ENCODE measurements at regions not wholly inside any gene's neighbourhood (a gene's known extent, or its start where the extent isn't known, plus 50 kb on each side); places are given as distances from the start of the nearest gene placed in this dataset.
"Not testable (repeated sequence)": the region's sequence is repeated elsewhere in the genome, so short reads cannot be mapped to it uniquely, and the experiment has no call there.

DNA sequence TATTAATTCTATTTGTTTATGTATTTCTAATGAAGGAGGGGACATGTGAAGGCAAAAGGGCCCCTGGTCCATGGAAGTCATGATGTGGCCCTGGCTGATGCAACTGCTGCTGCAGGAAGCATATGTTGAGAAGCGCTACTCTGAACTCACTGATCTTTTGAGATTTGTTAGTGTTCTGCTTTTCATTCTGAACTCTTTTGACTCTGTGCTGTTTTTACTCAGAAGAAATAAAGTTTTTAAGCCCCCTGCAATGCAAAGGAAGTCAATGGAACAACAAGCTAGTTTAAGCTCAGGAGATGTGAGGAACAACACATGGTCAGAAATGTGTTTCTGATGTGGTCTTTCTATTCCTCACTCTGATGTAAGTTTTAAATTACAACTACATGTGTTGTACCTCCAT lies 88.9 kb upstream of the BTG1 start:
- Histone ChIP-seq H3K27me3 (ENCODE audit: control insufficient read depth in 1 of 2, insufficient read depth in 2 of 2, low read length in 2 of 2) (no peaks in the 10 kb centered on the region), H3K9ac (ENCODE audit: low read depth in 1 of 2, low read length in 2 of 2) (no peak overlapping the region), H3K27ac (ENCODE audit: low read depth, low read length) (no peak overlapping the region), H3K36me3 (ENCODE audit: control insufficient read depth in 1 of 2, insufficient read depth in 2 of 2, low read length in 2 of 2) (no peaks in the 10 kb centered on the region), H3K4me3 (ENCODE audit: low read depth in 1 of 2, low read length in 2 of 2) (no peak overlapping the region), H3K4me1 (ENCODE audit: control insufficient read depth in 1 of 2, insufficient read depth in 2 of 2, low read length in 2 of 2) (no peaks in the 10 kb centered on the region), H3K9me3 (ENCODE audit: control insufficient read depth in 1 of 2, low read length in 2 of 2) (no peaks in the 10 kb centered on the region)

DNA sequence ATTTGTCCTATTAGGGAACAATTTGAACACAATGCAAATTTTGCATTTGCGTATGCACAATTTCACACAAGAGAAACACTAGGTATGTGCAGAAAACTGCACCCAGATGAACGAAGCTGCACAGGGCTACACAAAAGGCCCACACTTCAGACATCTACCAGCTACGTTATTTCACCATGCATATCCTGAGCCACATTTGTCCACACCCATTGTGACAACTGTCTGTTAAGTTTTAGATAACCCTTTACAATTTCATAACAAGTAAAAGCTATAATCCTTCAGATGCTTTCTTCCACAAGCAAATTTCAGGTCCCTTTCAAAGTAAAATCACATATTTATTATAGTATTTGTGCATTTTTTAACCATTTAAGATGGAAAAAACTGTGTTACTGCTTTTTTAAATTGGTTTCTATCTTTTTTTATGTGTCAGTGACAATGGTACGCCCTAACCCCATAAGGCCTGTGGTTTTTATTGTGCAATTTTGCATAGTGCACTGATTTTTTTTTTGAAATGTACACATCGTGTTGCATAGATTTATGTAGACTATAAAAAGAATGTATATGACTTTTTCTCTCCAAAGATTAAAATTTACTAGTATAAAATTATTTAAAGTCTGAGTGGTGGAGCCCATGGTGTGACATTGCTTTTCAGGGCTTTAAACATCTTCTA lies 87.8 kb upstream of the BTG1 start:
- H3K9me3 ChIP-seq (ENCODE audit: control insufficient read depth in 1 of 2, low read length in 2 of 2) = no peaks in the 10 kb centered on the region
- H3K9ac ChIP-seq (ENCODE audit: low read depth in 1 of 2, low read length in 2 of 2) = no peak overlapping the region
- no peak overlapping the region for H3K4me3 ChIP-seq (ENCODE audit: low read depth in 1 of 2, low read length in 2 of 2)
- H3K36me3 ChIP-seq (ENCODE audit: control insufficient read depth in 1 of 2, insufficient read depth in 2 of 2, low read length in 2 of 2) = no peaks in the 10 kb centered on the region
- H3K27ac ChIP-seq (ENCODE audit: low read depth, low read length) = no peak overlapping the region
- H3K4me1 ChIP-seq (ENCODE audit: control insufficient read depth in 1 of 2, insufficient read depth in 2 of 2, low read length in 2 of 2) = no peaks in the 10 kb centered on the region
- no peaks in the 10 kb centered on the region for H3K27me3 ChIP-seq (ENCODE audit: control insufficient read depth in 1 of 2, insufficient read depth in 2 of 2, low read length in 2 of 2)

DNA sequence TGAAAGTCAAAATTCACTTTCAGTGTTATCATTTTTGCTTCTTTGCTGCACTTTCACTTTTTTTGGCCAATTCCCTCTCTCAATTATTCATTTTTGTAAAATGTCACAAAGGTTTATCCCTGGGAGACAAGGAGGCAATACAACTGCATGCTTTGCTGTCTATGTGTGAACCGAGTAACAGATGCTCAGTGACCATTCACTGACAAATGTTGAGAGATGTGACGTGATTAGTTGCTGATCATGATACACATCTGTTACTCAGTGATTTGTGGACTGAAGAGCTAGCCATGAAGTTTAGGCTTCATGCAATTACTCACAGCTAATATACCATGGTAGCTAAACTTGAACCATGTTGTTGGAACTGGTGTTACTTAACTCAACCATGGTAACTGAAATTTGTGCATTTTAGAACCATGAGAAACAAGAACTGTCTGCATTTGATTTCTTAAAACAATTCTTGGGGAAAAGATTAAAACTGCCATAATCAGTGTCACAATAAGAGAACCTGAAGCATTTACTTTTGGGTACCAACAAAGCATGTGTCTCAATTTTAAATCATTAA lies 86.8 kb upstream of the BTG1 start:
- not testable (repeated sequence) for H3K27ac ChIP-seq (ENCODE audit: low read depth, low read length); H3K9me3 ChIP-seq (ENCODE audit: control insufficient read depth in 1 of 2, low read length in 2 of 2); H3K27me3 ChIP-seq (ENCODE audit: control insufficient read depth in 1 of 2, insufficient read depth in 2 of 2, low read length in 2 of 2); H3K36me3 ChIP-seq (ENCODE audit: control insufficient read depth in 1 of 2, insufficient read depth in 2 of 2, low read length in 2 of 2); H3K4me3 ChIP-seq (ENCODE audit: low read depth in 1 of 2, low read length in 2 of 2); H3K9ac ChIP-seq (ENCODE audit: low read depth in 1 of 2, low read length in 2 of 2); H3K4me1 ChIP-seq (ENCODE audit: control insufficient read depth in 1 of 2, insufficient read depth in 2 of 2, low read length in 2 of 2)

DNA sequence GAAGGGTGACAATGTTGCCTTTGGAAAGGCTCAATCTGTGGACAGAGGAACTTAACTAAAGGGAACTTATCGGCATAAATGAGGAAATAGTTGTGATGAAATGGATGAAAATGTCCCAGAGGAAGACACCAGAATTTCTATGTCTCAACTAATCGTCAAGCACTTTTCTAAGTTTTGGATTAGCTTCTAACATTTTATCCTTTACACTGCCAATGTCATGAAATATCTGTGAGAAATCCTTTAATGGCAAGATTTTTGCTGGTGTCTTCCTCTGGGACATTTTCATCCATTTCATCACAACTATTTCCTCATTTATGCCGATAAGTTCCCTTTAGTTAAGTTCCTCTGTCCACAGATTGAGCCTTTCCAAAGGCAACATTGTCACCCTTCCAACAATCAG lies 86.3 kb upstream of the BTG1 start:
- H3K27me3 ChIP-seq (ENCODE audit: control insufficient read depth in 1 of 2, insufficient read depth in 2 of 2, low read length in 2 of 2); H3K36me3 ChIP-seq (ENCODE audit: control insufficient read depth in 1 of 2, insufficient read depth in 2 of 2, low read length in 2 of 2); H3K27ac ChIP-seq (ENCODE audit: low read depth, low read length); H3K4me3 ChIP-seq (ENCODE audit: low read depth in 1 of 2, low read length in 2 of 2); H3K4me1 ChIP-seq (ENCODE audit: control insufficient read depth in 1 of 2, insufficient read depth in 2 of 2, low read length in 2 of 2); H3K9ac ChIP-seq (ENCODE audit: low read depth in 1 of 2, low read length in 2 of 2); H3K9me3 ChIP-seq (ENCODE audit: control insufficient read depth in 1 of 2, low read length in 2 of 2): not testable (repeated sequence)

DNA sequence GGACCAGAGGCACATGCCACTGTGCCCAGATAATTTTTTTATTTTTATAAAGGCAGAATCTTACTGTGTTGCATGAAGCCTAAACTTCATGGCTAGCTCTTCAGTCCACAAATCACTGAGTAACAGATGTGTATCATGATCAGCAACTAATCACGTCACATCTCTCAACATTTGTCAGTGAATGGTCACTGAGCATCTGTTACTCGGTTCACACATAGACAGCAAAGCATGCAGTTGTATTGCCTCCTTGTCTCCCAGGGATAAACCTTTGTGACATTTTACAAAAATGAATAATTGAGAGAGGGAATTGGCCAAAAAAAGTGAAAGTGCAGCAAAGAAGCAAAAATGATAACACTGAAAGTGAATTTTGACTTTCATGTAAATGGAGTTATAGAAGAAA lies 85.9 kb upstream of the BTG1 start:
- H3K4me1 ChIP-seq (ENCODE audit: control insufficient read depth in 1 of 2, insufficient read depth in 2 of 2, low read length in 2 of 2); H3K9ac ChIP-seq (ENCODE audit: low read depth in 1 of 2, low read length in 2 of 2); H3K27ac ChIP-seq (ENCODE audit: low read depth, low read length); H3K27me3 ChIP-seq (ENCODE audit: control insufficient read depth in 1 of 2, insufficient read depth in 2 of 2, low read length in 2 of 2); H3K36me3 ChIP-seq (ENCODE audit: control insufficient read depth in 1 of 2, insufficient read depth in 2 of 2, low read length in 2 of 2); H3K4me3 ChIP-seq (ENCODE audit: low read depth in 1 of 2, low read length in 2 of 2); H3K9me3 ChIP-seq (ENCODE audit: control insufficient read depth in 1 of 2, low read length in 2 of 2): not testable (repeated sequence)

DNA sequence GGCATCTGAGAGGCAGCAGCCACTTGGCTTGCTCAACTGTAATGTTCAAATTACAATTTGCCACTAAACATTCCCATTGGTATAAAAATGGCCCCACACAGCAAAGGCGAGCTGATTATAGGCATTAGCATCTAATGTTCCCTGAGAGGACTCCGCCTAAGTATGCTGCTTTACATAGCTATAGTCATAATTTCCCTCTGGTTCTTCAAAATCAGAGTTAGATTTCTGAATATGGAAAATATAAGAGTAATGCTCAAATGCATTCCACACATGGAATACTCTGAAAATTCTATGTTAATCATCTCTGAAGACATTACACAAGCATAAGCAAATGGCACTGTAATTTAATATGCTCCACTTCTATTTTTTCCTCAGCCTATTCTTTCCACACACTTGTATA lies 83.7 kb upstream of the BTG1 start:
- Histone ChIP-seq H3K4me3 (ENCODE audit: low read depth in 1 of 2, low read length in 2 of 2) (no peak overlapping the region), H3K9me3 (ENCODE audit: control insufficient read depth in 1 of 2, low read length in 2 of 2) (no peaks in the 10 kb centered on the region), H3K27ac (ENCODE audit: low read depth, low read length) (no peak overlapping the region), H3K9ac (ENCODE audit: low read depth in 1 of 2, low read length in 2 of 2) (no peak overlapping the region), H3K27me3 (ENCODE audit: control insufficient read depth in 1 of 2, insufficient read depth in 2 of 2, low read length in 2 of 2) (no peaks in the 10 kb centered on the region), H3K4me1 (ENCODE audit: control insufficient read depth in 1 of 2, insufficient read depth in 2 of 2, low read length in 2 of 2) (peaks cover 3 to 5% of the 10 kb centered on the region in 2 donors), H3K36me3 (ENCODE audit: control insufficient read depth in 1 of 2, insufficient read depth in 2 of 2, low read length in 2 of 2) (no peaks in the 10 kb centered on the region)

DNA sequence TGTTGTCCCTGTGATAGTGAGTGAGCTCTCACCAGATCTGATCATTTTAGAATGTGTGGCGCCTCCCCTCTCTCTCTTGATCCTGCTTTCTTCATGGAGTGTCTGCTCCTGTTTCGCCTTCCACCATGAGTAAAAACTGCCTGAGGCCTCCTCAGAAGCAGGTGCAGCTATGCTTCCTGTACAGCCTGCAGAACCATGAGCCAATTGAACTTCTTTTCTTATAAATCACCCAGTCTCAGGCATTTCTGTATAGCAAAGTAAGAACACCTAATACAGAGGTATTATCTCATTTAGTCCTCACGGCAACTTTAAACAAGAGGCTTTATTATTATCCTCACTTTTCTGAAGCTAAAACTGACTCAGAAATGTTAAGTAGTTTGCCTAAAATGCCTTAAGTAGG lies 81.3 kb upstream of the BTG1 start:
- Histone ChIP-seq H3K4me1 (ENCODE audit: control insufficient read depth in 1 of 2, insufficient read depth in 2 of 2, low read length in 2 of 2) (peaks cover 3 to 5% of the 10 kb centered on the region in 2 donors), H3K4me3 (ENCODE audit: low read depth in 1 of 2, low read length in 2 of 2) (no peak overlapping the region), H3K9me3 (ENCODE audit: control insufficient read depth in 1 of 2, low read length in 2 of 2) (no peaks in the 10 kb centered on the region), H3K36me3 (ENCODE audit: control insufficient read depth in 1 of 2, insufficient read depth in 2 of 2, low read length in 2 of 2) (no peaks in the 10 kb centered on the region), H3K9ac (ENCODE audit: low read depth in 1 of 2, low read length in 2 of 2) (no peak overlapping the region), H3K27ac (ENCODE audit: low read depth, low read length) (no peak overlapping the region), H3K27me3 (ENCODE audit: control insufficient read depth in 1 of 2, insufficient read depth in 2 of 2, low read length in 2 of 2) (no peaks in the 10 kb centered on the region)

DNA sequence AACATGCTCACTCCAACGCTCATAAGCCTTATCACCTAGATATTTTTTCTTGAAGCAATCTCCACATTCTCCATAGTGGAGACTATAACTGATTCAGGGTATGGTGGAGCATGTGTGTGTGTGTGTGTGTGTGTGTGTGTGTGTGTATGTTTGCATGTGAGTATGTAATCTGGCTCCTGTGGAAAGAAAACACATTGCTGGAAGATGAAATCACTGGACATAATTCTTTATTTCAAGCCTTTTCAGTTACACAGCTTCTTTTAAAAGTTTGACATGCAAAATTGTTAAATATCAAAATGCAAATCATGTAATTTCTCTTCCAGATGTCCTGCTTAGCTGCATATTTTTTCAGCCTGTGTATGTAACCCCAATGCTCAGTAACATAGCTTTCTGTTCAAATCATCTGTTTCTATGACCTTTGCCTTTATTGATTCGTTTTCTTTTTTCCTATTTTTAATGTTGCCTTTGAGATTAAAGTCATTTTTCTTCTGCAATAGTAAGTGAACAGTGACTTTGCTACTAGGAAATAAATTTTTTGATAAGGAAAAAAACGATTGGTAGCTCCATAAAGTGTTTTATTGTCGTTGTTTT lies 80.5 kb upstream of the BTG1 start:
- H3K4me1 ChIP-seq (ENCODE audit: control insufficient read depth in 1 of 2, insufficient read depth in 2 of 2, low read length in 2 of 2) = peaks cover 3 to 5% of the 10 kb centered on the region in 2 donors
- no peak overlapping the region for H3K4me3 ChIP-seq (ENCODE audit: low read depth in 1 of 2, low read length in 2 of 2)
- no peak overlapping the region for H3K9ac ChIP-seq (ENCODE audit: low read depth in 1 of 2, low read length in 2 of 2)
- no peaks in the 10 kb centered on the region for H3K27me3 ChIP-seq (ENCODE audit: control insufficient read depth in 1 of 2, insufficient read depth in 2 of 2, low read length in 2 of 2)
- H3K27ac ChIP-seq (ENCODE audit: low read depth, low read length) = no peak overlapping the region
- H3K9me3 ChIP-seq (ENCODE audit: control insufficient read depth in 1 of 2, low read length in 2 of 2) = no peaks in the 10 kb centered on the region
- no peaks in the 10 kb centered on the region for H3K36me3 ChIP-seq (ENCODE audit: control insufficient read depth in 1 of 2, insufficient read depth in 2 of 2, low read length in 2 of 2)

DNA sequence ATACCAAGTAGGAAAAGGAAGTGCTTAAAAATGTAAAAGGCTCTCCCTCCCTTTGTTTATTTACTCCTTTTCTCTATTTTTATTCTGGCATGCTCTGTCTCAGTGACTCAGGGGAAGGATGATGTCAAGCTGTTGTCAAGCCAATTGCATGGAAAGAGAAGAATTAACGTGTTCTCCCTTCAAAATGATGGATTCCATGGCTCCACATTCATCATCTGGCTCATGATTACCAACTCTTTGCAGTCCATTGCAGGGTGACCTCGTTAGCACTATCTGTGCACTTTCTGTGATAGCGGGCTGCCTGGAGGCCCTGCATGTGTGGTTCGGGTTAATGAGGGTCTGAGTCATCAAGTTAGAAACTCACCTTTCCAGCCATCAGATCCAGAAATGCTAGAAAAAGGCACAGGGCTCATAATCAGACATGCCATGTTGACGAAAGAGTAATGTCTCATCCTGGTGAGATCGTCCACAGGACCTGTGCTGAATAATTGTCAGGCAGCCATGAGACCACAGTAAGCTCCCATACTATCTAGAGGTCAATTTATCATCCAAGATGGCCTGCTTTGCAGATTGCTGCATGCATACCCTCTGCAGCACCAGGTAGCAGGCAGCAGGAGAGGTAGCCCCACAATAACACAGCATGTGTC lies 79.2 kb upstream of the BTG1 start:
- H3K4me1 ChIP-seq (ENCODE audit: control insufficient read depth in 1 of 2, insufficient read depth in 2 of 2, low read length in 2 of 2) = peaks cover 3 to 5% of the 10 kb centered on the region in 2 donors
- no peaks in the 10 kb centered on the region for H3K9me3 ChIP-seq (ENCODE audit: control insufficient read depth in 1 of 2, low read length in 2 of 2)
- H3K4me3 ChIP-seq (ENCODE audit: low read depth in 1 of 2, low read length in 2 of 2) = no peak overlapping the region
- no peak overlapping the region for H3K27ac ChIP-seq (ENCODE audit: low read depth, low read length)
- H3K27me3 ChIP-seq (ENCODE audit: control insufficient read depth in 1 of 2, insufficient read depth in 2 of 2, low read length in 2 of 2) = no peaks in the 10 kb centered on the region
- no peak overlapping the region for H3K9ac ChIP-seq (ENCODE audit: low read depth in 1 of 2, low read length in 2 of 2)
- no peaks in the 10 kb centered on the region for H3K36me3 ChIP-seq (ENCODE audit: control insufficient read depth in 1 of 2, insufficient read depth in 2 of 2, low read length in 2 of 2)

DNA sequence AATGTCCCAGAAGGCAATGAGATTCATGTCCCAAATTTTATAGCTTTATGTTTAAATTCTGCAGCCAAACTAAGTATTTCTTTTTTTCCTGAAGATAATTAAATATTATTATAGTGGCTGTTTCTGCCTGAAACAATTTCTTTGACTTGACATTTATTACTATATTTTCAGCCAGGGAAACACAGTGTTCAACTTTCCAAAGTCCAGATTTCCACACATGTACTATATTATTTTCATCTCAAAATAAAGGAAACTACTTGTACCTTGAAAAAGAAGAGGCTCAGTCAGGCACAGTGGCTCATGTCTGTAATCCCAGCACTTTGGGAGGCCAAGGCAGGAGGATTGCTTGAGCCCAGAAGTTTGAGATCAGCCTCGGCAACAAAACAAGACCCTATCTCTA lies 77.8 kb upstream of the BTG1 start:
- H3K9me3 ChIP-seq (ENCODE audit: control insufficient read depth in 1 of 2, low read length in 2 of 2) = no peaks in the 10 kb centered on the region
- H3K27me3 ChIP-seq (ENCODE audit: control insufficient read depth in 1 of 2, insufficient read depth in 2 of 2, low read length in 2 of 2) = no peaks in the 10 kb centered on the region
- no peak overlapping the region for H3K9ac ChIP-seq (ENCODE audit: low read depth in 1 of 2, low read length in 2 of 2)
- H3K4me1 ChIP-seq (ENCODE audit: control insufficient read depth in 1 of 2, insufficient read depth in 2 of 2, low read length in 2 of 2) = peaks cover 3 to 5% of the 10 kb centered on the region in 2 donors
- H3K36me3 ChIP-seq (ENCODE audit: control insufficient read depth in 1 of 2, insufficient read depth in 2 of 2, low read length in 2 of 2) = no peaks in the 10 kb centered on the region
- H3K27ac ChIP-seq (ENCODE audit: low read depth, low read length) = no peak overlapping the region
- no peak overlapping the region for H3K4me3 ChIP-seq (ENCODE audit: low read depth in 1 of 2, low read length in 2 of 2)

All from duodenal mucosa (tissue), 2 donors.